Activated T-cell treated with anti-CD3 and anti-CD28 coated beads for 24 hours (primary cell): ENCODE measurements at regions not wholly inside any gene's neighbourhood (a gene's known extent, or its start where the extent isn't known, plus 50 kb on each side); places are given as distances from the start of the nearest gene placed in this dataset.

ENCODE experiments used
- DNase-seq: peaks from one replicate; pipeline ENCODE4 v3.0.0-alpha.2; 2020; ENCODE audit warnings: low read depth

DNA sequence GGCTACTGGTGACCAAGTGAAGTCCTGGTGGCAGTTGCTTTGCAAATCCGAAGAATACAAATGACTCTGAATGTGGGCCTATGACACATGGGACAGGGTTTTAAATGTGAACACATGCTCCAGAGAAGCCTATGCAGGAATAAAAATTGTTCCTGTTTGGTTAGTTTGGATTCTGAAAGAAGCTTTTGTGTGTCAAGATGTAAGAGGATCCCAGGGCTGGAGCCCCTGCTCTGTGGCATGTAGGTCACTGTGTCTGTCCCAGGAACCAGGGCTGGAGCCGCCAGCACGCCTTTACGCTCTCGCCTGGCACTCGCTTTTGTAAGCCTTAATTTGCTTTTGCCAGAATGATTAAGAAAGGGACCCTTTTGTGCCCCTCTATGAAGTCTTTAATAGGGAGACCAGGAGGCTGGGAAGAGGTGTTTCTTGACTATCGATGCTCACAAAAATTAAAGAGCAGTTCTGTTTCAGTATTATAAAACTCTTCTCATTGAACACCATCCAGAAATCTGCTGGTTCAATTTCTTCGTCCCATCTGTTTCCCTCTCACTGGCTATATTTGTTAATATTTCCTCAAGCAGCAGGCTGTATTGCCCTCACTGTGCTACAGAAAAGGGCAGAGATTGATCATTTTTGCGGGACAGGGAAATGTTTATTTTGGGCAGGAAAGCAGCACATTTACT is 532.7 kb upstream of the POU3F3 start:
- no peak for DNase-seq

DNA sequence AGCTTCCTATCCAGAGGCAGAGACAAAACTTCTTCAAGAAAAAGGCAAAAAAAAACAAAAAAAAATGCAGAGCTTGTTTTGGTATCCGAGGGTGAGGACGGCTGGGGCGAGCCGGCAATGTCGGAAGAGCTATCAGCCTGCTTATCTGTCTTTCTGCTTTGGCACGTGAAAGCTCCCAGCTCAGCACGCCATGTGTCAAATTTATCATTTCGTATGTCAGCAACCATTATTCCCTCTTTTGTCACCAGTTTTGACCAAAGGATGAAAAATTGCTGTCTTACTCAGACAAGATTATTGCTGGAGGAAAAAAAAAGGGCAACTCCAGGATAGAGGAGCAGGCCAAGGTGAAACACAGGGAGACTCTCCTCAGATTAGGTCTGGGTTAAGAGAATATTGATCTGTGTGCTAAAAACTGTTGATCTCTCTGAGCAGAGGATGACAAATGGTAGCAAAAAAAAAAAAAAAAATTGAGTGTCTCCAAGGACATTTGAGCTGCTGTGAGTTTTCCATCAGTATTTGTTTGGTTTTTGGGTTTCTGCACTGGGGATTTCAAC is 532.0 kb upstream of the POU3F3 start:
- no peak for DNase-seq

DNA sequence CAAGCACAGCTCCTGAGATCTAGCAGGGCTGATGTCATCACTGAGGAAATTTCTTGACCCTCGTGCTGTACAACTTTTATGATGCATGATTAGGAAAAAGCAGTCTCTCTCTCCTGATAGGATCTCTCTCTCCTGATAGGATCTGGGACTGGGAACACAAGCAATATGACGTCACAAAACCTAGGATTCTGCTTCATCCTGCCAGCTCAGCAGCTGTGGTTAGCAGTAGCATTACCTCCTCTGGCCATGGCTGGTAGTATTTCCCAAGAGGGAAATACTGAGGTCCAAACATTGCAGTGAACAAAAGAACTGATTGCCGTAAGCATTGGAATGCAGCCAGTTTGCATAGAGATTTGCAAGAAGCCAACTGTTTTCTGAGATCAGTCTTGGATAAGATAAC is 521.2 kb upstream of the POU3F3 start:
- no peak for DNase-seq

DNA sequence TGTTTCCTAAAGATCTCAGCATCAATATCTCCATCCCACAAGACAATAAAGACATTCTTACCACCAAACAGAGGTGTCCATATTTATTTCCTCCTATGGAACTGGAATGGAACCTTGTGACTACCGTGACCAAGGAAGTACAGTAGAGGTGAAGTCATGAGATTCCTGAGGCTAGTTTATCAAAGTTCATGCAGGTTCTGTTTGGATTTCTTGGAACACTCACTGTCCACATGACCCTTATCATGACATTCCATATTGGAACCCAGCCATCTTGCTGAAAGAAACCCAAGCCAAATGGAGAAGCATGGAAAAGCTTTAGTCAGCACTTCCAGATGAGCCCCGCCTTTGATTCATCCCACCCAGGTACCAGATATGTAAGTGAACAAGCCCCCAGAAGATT is 516.0 kb upstream of the POU3F3 start:
- no peak for DNase-seq

DNA sequence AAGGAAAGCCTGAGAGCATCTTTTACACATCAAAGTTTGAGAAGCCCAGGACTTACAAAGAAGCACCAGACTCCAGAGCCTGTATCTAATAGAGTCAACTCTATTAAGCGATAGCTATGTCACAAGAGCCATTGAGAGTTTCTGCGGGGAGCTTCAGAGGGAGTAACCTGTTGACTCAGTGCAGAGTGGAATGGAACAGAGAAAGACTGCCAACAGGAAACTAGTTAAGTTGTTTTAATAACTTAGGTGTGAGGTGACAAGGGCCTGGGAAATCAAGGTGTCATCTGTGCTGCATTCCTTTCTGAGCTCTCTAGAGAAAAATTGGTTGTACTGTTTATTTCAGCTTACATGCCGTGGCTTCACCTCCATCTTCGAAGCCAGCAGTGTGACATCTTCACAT is 513.8 kb upstream of the POU3F3 start:
- DNase-seq, result no peak

DNA sequence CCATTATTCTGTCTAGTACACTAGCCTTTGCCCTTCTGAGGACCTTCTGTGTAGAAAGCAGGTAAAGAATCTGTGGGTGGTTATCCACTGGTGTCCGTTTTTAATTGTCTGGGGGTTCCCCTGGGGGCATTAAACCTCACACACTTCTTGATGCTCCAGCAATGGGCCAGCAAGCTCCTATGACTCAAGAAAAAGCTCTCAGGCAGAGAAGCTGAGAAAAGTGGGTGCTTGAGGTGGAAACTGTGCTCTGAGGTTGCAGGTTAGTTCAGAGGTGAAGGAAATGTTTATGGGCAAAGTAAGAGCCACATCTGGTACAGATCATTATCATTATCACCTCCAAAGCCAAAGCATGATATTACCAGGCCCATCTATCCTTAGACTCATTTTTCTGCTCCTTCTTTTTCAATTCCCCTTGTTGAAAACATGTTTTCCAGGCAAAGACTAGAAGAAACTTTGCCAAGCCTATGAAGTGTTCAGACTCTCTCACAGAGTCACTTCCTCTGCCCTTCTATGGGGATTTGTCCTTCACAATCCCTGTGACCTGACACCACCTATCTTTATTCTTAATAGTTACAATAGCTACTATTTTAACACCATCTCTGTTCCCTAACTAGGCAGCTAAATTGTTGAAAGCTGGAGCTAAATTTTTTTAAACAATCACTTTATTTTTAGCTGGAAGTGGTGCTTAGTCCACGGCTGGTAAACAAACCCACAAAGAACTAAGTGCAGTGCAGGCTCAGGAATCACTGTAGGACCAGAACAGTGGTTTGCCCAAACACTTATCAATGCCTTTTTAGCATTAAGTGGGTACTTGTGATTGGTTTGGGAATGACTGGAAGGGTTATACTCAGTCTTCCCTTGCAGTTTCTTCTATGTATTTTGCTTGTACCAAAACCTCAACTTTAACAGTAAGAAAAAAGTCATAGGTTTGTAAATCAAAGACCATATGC is 512.8 kb upstream of the POU3F3 start:
- no peak for DNase-seq

DNA sequence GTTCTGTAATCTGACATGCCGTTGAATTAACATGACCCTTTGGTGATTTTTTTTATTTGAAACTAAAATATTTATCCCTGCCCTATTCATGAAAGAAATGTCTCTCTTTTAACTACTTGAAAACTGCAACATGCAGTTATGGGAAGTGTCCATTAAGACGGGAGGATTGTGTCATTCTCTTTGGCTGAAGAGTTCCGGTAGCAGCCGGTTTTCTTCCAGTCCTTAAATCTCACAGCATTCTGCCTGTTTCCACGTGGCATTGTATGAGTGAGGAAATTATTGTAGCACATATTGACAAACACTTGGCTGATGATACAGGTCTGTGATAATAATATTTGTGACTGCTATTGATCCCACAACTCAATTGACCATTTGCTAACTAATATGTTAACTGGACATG is 509.6 kb upstream of the POU3F3 start:
- DNase-seq, result no peak

DNA sequence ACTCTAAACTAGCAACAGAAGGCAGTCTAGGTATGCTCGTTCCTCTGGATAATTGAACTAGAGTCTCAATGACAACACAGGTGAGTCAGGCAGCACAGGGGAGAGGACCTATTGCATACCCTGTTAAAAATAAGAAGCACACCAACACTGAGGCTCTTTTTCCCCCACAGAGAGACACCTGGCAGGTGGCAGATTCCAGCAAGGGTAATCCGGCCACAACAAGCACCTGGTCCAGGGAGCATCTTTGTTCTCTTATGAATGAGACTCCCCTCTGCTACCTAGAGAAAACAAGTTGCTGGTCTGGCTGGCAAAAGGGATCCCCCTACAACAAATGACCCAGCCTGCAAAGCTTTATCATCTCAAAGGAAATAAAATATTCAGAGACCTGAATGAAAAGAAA is 508.9 kb upstream of the POU3F3 start:
- DNase-seq, result no peak

DNA sequence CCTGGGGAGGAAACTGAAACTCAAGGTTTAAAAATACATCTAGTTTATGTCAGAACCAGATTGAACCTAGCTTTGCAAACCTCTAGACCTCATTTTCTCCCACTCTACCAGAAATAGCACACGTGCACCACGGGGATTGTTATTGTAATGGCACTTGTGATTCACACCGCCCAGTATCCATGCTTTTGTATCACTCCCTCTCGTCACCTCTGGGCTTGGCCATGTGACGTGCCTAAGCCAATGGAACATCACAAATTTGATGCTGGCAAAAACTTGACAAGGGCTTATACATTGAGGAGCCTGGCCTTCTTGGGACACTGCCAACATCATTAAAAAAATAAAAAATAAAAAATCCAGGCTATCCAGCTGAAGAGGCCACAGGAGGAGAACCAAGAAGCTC is 495.8 kb upstream of the POU3F3 start:
- DNase-seq, result no peak

DNA sequence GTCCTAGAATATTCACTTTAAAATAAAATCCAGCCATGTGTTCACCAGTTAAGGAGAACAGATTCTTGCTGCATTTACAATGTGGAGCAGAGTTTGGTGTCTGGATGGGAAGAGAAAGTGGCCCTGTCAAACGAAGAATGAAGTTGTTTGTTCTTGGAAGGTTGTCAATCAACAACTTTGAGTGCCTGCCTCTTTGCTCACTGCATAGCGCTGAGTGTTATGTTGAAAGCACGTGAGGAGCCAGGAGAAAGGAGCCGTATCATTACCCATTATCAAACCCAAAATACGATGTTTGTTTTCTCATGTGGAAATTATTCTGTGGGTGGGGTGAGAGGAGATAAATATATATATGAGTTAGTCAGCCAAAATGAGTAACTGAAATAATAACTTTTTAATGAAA is 492.5 kb upstream of the POU3F3 start:
- no peak for DNase-seq

DNA sequence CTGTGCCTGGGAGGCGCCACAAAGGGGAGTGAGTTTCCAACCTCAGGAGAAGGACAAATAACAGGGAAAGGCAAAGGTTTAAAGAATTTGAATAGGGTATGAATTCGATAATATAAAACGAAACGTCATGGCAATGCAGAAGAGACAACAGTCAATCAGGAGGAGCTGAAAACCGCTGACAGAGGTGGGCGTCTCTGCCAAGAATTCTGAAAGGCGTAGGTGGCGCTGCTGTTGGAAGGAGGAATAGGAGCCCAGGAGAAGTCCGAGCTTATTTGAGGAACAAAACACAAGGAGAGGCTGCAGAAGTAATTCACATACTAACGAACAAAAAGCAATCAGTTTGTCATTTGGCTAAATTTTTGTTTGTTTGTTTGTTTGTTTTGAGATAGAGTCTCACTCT is 485.8 kb upstream of the POU3F3 start:
- no peak for DNase-seq

DNA sequence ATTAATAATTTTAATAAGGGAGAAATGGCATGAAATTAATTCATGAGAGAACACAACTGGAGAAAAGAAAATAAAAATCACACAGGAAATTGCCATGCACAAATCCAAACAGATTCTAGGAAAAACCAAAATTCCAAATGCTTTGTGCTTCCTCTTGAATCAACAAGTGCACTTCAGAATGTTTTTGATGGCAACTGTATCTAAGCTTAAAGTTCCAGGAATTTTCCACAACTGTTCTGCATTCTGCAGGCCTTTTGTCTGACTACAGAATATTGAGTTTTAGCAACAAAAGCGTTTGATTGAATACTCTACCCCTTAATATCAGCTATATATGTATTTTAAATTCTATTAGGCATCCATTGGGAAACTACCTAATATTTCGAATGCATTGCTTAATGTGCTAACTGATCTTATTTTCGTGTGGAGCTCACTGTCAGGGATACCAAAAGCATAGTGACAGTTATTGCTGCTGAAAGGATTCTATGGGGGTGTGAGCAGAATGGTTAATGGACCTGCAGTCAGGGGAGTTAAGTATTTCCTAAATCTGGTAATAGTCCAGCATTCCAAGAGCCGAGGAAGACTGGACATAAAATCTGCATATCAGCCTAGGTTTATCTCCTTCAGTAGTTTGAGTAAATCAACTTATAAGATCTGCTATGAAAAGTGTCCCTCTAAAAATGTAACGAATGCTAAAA is 482.7 kb upstream of the POU3F3 start:
- DNase-seq, result no peak

DNA sequence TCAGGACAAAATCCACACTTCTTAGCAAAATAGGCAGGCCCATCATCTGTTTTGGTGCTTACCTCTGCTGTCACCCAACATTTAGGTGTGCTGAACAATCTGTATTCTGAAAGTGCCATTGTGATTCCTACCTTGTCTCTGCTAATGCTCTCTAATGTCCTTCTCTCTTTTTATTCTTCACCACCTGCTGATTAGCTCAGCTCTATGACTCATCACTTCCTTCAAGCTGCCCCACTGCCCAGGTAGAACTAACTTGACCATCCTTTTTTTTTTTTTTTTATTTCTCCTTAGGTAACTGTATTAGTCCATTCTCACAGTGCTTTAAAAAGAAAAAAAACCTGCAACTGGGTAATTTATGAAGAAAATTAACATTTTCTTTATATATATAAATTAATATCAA is 478.7 kb upstream of the POU3F3 start:
- DNase-seq, result no peak

DNA sequence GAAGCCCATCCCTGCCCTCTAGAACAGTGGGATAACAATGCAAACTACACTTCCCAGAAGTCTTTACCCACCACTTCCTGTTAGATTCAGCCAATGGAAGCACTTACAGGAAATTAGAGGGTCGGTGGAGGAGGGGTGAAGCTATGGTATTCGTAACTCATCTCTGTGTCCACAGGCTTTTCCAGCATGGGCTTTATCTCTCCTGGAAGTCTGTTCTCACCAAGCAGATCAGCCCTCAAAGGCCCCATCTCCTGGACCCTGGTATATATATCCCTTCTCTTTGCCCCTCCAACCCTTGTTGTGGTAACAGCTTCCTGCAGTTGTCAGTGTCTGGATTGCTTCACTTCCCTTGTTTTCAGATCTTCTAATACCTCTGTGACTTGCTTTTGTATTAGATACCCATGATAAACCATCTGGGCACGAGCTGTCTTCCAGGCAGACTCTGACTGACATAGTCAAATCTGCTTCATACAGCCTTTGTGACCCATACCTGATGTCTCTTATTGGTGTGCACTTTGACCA is 475.0 kb upstream of the POU3F3 start:
- DNase-seq, result peak; percentile 2

DNA sequence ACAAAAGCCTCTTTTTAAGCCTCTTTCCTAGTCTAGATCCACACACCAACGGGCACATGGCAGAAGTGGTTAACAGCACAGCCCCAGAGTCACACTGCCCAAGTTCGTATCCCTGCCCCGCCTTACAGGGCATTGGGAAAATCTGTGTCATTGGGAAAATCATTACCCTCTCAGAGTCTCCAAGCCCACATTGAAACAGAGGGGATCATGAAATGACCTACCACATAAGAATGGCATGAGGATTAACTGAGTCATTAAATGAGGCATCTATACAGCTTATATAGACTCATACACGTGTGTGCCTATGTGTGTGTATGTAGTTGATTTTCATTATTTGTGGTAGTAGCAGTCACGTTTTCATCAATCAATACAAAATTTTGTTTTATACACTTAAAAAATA is 469.0 kb upstream of the POU3F3 start:
- no peak for DNase-seq

DNA sequence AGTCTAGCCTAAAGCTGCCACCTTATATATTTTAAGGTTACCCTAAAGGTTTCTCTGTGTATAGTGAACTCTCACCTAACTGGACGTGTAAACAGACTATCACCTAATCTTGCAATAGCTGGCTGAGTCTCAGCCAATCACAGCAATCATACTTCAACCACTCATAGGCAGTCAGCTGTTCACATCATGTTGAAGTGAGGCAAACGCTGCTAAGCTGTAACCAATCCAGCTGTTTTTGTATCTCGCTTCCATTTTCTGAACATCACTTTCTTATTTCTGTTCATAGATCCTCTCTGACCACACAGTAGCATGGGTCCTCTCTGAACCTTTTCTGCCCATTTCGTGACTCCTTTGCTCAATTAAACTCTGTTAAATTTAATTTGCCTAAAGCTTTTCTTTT is 468.2 kb upstream of the POU3F3 start:
- DNase-seq, result no peak

DNA sequence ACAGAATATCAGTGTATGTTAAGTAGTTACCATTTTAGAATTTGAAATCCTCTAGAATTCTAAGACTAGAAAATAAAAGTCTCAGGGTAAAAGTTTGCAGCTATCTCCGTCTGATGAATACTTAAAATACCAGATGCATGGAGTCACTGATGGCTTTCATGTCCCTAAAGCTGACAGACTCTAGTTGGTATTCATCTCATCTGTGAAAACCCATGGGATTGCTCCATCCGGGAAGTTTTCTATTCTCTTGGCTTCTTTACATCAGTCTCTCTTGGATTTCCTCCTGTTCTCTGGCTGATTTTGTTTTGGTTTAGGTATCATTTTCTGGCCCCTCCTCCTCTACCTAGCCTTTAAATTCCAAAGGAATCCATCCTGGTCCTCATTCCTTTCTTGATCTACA is 465.6 kb upstream of the POU3F3 start:
- DNase-seq, result no peak

DNA sequence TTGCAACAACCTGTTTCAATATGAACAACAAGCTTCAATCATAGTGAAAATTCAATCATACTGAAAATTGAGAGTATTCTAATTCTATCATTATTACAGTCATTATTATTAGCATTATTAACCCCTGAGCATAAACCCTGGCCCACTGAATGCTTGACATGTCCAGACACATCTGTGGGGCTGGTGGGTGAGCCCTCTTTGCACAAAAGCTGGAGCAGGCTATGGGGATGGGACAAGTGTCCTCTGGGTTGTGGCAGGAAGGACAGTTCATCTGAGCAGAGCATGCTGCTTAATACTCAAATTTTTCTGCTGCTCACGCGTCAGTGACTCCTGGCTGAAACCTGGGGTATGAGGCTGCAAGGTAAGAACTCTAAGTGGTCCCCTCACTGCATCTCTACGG is 451.1 kb upstream of the POU3F3 start:
- DNase-seq, result no peak

DNA sequence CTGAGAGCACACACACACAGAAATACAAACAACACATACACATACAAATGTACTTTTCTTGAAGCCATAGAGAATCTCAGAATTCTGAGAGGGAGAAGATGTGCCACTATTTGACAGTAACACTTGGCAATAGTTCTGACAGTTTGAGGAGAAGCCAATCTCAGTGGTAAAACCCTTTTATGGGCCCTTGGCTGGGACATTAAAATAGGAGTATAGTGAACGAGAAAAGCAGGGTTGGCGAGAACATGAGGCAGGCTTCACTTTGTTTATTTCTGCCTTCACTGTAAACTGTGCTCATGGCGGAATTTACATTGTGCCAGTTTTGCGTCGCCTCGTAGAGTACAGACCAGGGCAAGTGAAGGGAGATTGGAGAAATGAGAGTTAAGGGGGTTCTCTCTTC is 449.4 kb upstream of the POU3F3 start:
- no peak for DNase-seq

DNA sequence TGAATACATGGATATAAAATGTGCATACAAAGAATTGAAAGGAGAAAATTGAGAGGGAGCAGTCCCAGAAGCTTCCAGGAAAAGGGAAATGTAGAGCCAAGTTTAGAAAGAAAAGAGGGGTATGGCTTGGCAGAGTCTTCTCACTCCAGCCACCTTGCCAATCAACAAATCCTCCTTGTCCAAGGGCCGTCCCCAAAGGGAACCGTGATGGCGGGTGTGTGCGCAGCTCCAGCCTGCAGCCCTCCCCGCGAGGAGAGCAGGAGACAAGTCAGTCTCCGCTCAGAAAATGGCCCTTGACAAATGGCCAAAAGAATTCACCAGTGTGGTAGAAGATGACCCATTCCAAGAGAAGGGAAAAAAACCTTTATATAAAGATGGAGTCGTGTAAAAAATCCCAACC is 448.3 kb upstream of the POU3F3 start:
- no peak for DNase-seq

DNA sequence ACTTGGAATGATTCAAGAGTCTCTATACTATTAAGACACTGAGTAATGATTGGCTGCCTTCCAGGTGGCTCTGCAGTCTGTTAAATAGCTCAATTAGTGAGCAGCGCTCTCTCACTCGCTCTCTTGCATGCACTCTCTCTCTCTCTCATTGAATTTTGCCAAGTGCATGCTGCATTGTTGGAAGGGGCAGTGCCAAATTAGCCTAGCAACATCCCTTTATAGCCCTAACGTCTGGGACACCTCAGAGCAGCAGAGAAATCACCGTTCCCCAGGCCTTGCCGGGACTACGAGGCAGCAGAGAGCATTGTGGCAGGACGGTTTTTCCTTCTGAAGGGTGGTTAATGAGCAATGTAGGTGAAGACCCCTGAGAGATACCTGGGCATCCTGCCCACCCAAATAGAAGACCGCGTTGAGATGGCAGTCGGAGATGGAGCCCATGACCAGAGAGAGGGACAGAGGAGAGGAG is 447.6 kb upstream of the POU3F3 start:
- DNase-seq, result no peak

DNA sequence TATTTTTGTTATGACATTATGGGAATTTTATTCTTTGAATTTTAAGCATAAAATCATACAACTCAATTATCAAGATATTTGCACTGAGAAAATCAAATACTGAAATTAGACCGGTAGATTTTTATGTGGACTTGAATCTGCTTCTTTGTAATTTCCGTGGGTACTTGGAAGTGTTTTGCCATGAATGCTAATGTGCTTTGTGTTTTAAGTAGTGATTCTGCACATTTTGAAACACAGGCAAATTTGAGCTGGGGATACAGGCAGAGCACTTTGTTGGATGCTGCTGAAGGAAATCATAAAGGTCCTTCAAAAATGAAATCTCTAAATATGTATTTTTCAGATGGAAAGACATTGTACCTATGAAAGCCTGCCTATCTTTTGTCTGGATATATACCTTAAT is 446.3 kb upstream of the POU3F3 start:
- DNase-seq, result no peak
